ENCODE measurements at regions not wholly inside any gene's neighbourhood (a gene's known extent, or its start where the extent isn't known, plus 50 kb on each side); places are given as distances from the start of the nearest gene placed in this dataset.

DNA sequence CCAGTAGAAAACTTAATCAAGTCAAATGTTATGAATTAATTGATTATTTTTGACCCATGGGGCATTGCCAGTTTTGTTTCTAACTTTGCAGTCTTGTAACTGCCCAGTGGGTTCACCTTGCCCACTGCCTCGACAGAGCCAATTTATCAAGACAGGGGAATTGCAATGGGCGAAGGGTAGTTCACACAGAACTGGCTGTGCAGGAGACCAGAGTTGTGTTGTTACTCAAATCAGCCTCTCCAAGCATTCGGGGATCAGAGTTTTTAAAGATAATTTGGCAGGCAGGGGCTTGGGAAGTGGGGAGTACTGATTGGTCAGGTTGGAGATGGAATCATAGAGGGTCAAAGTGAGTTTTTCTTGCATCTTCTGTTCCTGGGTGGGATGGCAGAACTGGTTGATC lies 168.5 kb upstream of the COPS8 start:
- TF ChIP-seq YY1 (IDR thresholded peaks at IDR 0.05; ENCODE audit: low read depth) (no peak), TAF1 (IDR thresholded peaks at IDR 0.05; ENCODE audit: low read depth) (no peak), CEBPB (IDR thresholded peaks at IDR 0.05) (no peak), EP300 (IDR thresholded peaks at IDR 0.05; ENCODE audit: borderline replicate concordance) (no peak), NFIC (IDR thresholded peaks at IDR 0.05) (no peak), TEAD4 (IDR thresholded peaks at IDR 0.05) (no peak), CREB1 (IDR thresholded peaks at IDR 0.05; ENCODE audit: low read depth) (no peak), RAD21 (IDR thresholded peaks at IDR 0.05; ENCODE audit: low read depth) (no peak), EGR1 (IDR thresholded peaks at IDR 0.05) (no peak), FOXM1 (IDR thresholded peaks at IDR 0.05; ENCODE audit: borderline replicate concordance, low read depth) (no peak), TCF12 (IDR thresholded peaks at IDR 0.05; ENCODE audit: low read depth) (no peak)
- TF ChIP-seq, protein P1, sequence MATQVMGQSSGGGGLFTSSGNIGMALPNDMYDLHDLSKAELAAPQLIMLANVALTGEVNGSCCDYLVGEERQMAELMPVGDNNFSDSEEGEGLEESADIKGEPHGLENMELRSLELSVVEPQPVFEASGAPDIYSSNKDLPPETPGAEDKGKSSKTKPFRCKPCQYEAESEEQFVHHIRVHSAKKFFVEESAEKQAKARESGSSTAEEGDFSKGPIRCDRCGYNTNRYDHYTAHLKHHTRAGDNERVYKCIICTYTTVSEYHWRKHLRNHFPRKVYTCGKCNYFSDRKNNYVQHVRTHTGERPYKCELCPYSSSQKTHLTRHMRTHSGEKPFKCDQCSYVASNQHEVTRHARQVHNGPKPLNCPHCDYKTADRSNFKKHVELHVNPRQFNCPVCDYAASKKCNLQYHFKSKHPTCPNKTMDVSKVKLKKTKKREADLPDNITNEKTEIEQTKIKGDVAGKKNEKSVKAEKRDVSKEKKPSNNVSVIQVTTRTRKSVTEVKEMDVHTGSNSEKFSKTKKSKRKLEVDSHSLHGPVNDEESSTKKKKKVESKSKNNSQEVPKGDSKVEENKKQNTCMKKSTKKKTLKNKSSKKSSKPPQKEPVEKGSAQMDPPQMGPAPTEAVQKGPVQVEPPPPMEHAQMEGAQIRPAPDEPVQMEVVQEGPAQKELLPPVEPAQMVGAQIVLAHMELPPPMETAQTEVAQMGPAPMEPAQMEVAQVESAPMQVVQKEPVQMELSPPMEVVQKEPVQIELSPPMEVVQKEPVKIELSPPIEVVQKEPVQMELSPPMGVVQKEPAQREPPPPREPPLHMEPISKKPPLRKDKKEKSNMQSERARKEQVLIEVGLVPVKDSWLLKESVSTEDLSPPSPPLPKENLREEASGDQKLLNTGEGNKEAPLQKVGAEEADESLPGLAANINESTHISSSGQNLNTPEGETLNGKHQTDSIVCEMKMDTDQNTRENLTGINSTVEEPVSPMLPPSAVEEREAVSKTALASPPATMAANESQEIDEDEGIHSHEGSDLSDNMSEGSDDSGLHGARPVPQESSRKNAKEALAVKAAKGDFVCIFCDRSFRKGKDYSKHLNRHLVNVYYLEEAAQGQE (IDR thresholded peaks at IDR 0.05; ENCODE audit: low read depth) = no peak
- TF ChIP-seq, protein P2, sequence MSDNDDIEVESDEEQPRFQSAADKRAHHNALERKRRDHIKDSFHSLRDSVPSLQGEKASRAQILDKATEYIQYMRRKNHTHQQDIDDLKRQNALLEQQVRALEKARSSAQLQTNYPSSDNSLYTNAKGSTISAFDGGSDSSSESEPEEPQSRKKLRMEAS (IDR thresholded peaks at IDR 0.05) = no peak
- TF ChIP-seq, protein P3, sequence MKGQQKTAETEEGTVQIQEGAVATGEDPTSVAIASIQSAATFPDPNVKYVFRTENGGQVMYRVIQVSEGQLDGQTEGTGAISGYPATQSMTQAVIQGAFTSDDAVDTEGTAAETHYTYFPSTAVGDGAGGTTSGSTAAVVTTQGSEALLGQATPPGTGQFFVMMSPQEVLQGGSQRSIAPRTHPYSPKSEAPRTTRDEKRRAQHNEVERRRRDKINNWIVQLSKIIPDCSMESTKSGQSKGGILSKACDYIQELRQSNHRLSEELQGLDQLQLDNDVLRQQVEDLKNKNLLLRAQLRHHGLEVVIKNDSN (IDR thresholded peaks at IDR 0.05) = no peak

All from Ishikawa (cell line).